Adrenal gland (tissue), 9 donors: ENCODE measurements at regions not wholly inside any gene's neighbourhood (a gene's known extent, or its start where the extent isn't known, plus 50 kb on each side); places are given as distances from the start of the nearest gene placed in this dataset.

Experiments
- DNase-seq, 7 donors: peaks; one replicate each; pipeline ENCODE4 v3.0.0-alpha.2; 2019 to 2020
- H3K27ac ChIP-seq, 5 donors: fragments of 200-600 bp; sonication (generic) in 4 of 5; 1 replicate in 3 of 5; 2 replicates in 2 of 5; pipeline versions ENCODE4 v1.5.1 to v1.8.0; 2016 to 2020; ENCODE audit warnings: mild to moderate bottlenecking in 1 of 5
- H3K27me3 ChIP-seq: fragments of 200-600 bp; 2 replicates; pipeline ENCODE4 v1.8.0; 2021
- H3K36me3 ChIP-seq, 2 donors: fragments of 200-600 bp; replicated peaks in 1 of 2; 1 replicate in 1 of 2; 2 replicates in 1 of 2; pipeline versions ENCODE4 v1.5.1 to v1.8.0; 2018 to 2022
- H3K4me1 ChIP-seq, 2 donors: fragments of 200-600 bp; replicated peaks in 1 of 2; 1 replicate in 1 of 2; 2 replicates in 1 of 2; pipeline versions ENCODE4 v1.5.1 to v1.8.0; 2018 to 2021
- H3K4me3 ChIP-seq, 4 donors: fragments of 200-600 bp; sonication (generic) in 3 of 4; one replicate each; pipeline ENCODE4 v1.5.1; 2016 to 2018
- H3K9me3 ChIP-seq, 3 donors: fragments of 200-600 bp; sonication (generic) in 1 of 3; replicated peaks in 1 of 3; 1 replicate in 2 of 3; 2 replicates in 1 of 3; pipeline versions ENCODE4 v1.5.1 to v1.8.0; 2016 to 2021
- POLR2A ChIP-seq, 2 donors: fragments of 450-650 bp; IDR thresholded peaks; one replicate each; pipeline ENCODE4 v1.6.1; 2017; ENCODE audit warnings: antibody characterized with exemption in 2 of 2, mild to moderate bottlenecking in 2 of 2, moderate library complexity in 1 of 2
- WGBS, 4 donors: extraction: QIAGEN DNeasy Blood & Tissue Kit in 2 of 4; methylation state at CpG; one replicate each; pipeline versions ENCODE4 v1.1.5 to v1.1.7; 2013 to 2017; 5-methylcytosine and 5-hydroxymethylcytosine counted together
- intact Hi-C, 2 donors: fragments of 100-400 bp; cut with DNase I; formaldehyde crosslinking; loops; one replicate each; pipeline versions ENCODE4 v1.14.1 to v1.15.0; 2022 to 2023
- TF ChIP-seq, protein P1 (sequence below), 6 experiments: fragments of 450-650 bp in 4 of 6; fragments of 200-600 bp in 2 of 6; sonication (generic) in 1 of 6; IDR thresholded peaks; 1 replicate in 5 of 6; 2 replicates in 1 of 6; pipeline versions ENCODE4 v1.5.1 to v1.8.0; 2016 to 2021; ENCODE audit warnings: antibody characterized with exemption in 6 of 6, mild to moderate bottlenecking in 2 of 6, moderate library complexity in 1 of 6
- donor health status: healthy with polysubstance abuse.
- donor health status: Bipolar disorder and iron deficiency.
- donor health status: DM: yes; HTN: yes; CAD: no.
- donor health status: DM: no; HTN: no; CAD: no.
- donor health status: DM: no; HTN: no; CAD: no.

DNA sequence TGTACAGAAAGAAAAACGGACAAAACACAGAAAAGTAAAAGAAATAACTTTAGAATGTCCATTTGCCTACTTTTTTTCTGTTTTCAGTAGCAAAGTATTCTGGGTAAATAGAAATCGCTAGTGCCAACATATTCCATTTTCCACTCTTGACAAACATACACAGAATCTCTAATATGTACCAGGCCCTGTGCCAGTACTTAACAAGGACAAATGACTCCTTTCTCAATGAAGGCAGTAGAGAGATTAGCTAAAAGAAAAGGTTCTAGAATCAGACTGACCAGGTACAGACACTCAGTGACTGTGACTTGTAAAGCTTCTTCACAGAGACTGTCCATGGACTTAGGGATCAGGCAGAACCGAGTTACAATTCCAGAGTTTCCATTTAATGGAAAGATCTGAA, 165.8 kb upstream of the STAC start:
- H3K27ac ChIP-seq = no peak overlapping the region
- no peaks in the 10 kb centered on the region for H3K27me3 ChIP-seq
- intact Hi-C loops = no loop called here
- DNase-seq = peak in 2 of 7 donors; percentile 13
- no peaks in the 10 kb centered on the region for H3K4me1 ChIP-seq
- WGBS, 4 donors = 63 to 76% (median 66%) methylated on average over 3 of the region's 3 CpGs
- H3K4me3 ChIP-seq = no peak overlapping the region
- no peaks in the 10 kb centered on the region for H3K36me3 ChIP-seq
- H3K9me3 ChIP-seq = no peaks in the 10 kb centered on the region
- TF ChIP-seq, protein P1, sequence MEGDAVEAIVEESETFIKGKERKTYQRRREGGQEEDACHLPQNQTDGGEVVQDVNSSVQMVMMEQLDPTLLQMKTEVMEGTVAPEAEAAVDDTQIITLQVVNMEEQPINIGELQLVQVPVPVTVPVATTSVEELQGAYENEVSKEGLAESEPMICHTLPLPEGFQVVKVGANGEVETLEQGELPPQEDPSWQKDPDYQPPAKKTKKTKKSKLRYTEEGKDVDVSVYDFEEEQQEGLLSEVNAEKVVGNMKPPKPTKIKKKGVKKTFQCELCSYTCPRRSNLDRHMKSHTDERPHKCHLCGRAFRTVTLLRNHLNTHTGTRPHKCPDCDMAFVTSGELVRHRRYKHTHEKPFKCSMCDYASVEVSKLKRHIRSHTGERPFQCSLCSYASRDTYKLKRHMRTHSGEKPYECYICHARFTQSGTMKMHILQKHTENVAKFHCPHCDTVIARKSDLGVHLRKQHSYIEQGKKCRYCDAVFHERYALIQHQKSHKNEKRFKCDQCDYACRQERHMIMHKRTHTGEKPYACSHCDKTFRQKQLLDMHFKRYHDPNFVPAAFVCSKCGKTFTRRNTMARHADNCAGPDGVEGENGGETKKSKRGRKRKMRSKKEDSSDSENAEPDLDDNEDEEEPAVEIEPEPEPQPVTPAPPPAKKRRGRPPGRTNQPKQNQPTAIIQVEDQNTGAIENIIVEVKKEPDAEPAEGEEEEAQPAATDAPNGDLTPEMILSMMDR (IDR thresholded peaks at IDR 0.05) = no peak
- TF ChIP-seq POLR2A (IDR thresholded peaks at IDR 0.05) = no peak

DNA sequence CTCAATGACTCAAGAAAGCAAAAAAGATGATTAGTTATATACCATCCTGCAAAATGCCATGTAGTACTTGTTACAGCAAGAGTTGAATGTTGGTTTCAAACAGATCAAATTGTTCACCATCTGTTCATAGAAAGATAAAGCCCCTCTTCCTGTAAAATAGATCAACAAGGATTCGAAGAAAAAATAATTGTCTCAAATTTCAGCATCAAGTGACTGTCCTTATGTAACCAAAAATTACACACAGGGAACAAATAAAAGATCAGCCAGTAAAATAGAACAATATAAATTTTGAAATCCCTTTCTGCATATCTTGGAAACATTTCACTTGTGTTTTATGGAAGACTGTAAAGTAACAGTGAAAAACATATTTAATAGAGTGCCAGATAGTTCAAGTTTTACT, 165.1 kb upstream of the STAC start:
- Histone ChIP-seq H3K27ac (no peak overlapping the region), H3K27me3 (no peaks in the 10 kb centered on the region), H3K36me3 (no peaks in the 10 kb centered on the region), H3K4me1 (no peaks in the 10 kb centered on the region), H3K4me3 (no peak overlapping the region), H3K9me3 (no peaks in the 10 kb centered on the region)
- 47 to 63% (median 53%) methylated on average over 1 of the region's 1 CpG for WGBS, 4 donors
- intact Hi-C loops = no loop called here
- no peak for DNase-seq
- no peak for TF ChIP-seq POLR2A (IDR thresholded peaks at IDR 0.05)
- TF ChIP-seq, protein P1 (IDR thresholded peaks at IDR 0.05) = no peak

DNA sequence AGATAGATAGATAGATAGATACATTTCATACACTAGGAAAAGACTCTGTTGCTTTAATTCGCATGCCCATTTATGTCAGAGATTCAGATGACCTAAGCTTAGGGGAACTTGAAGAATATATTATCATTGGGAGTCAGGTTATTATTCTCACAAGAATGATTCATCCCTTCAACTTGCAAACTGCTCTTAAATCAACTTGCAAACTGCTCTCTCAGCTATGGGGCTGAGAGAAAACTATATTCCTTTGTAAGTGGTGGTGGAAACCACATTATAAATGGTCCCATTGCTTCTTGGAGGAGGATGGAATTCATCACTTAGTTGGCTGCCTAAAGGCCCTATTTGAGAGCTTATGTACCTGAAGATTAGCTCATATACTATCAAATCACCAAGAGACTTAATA, 160.9 kb upstream of the STAC start:
- Histone ChIP-seq H3K36me3 (no peaks in the 10 kb centered on the region), H3K27me3 (no peaks in the 10 kb centered on the region), H3K9me3 (no peaks in the 10 kb centered on the region), H3K4me1 (no peaks in the 10 kb centered on the region), H3K27ac (no peak overlapping the region), H3K4me3 (no peak overlapping the region)
- intact Hi-C loops = no loop called here
- 87 to 98% (median 91%) methylated on average over 1 of the region's 1 CpG for WGBS, 4 donors
- no peak for DNase-seq
- no peak for TF ChIP-seq POLR2A (IDR thresholded peaks at IDR 0.05)
- TF ChIP-seq, protein P1 (IDR thresholded peaks at IDR 0.05) = no peak

DNA sequence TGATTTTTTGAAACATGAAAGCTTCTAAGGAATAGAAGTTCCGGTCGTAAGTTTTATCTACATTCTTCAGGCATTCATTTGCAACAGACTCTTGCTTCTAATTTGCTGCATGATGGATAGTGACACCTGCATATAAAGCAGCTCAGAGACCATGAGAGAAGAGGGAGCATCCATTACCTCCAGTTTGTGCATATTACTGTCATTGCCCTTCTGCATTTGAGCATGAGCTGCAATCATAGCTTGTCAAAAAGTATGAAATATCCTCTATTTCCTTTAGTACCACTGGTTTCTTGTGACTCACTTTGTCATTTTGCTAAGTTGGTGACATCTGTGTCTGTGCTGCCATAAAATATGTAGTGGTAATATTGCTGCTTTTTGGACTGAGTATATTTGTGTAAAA, 160.1 kb upstream of the STAC start:
- Histone ChIP-seq H3K36me3 (no peaks in the 10 kb centered on the region), H3K9me3 (no peaks in the 10 kb centered on the region), H3K4me1 (no peaks in the 10 kb centered on the region), H3K4me3 (no peak overlapping the region), H3K27ac (no peak overlapping the region), H3K27me3 (no peaks in the 10 kb centered on the region)
- intact Hi-C loops = no loop called here
- WGBS, 4 donors = 86 to 93% (median 89%) methylated on average over 2 of the region's 2 CpGs
- no peak for DNase-seq
- TF ChIP-seq POLR2A (IDR thresholded peaks at IDR 0.05) = no peak
- TF ChIP-seq, protein P1 (IDR thresholded peaks at IDR 0.05) = no peak
